ENCODE measurements at regions not wholly inside any gene's neighbourhood (a gene's known extent, or its start where the extent isn't known, plus 50 kb on each side); places are given as distances from the start of the nearest gene placed in this dataset.

DNA sequence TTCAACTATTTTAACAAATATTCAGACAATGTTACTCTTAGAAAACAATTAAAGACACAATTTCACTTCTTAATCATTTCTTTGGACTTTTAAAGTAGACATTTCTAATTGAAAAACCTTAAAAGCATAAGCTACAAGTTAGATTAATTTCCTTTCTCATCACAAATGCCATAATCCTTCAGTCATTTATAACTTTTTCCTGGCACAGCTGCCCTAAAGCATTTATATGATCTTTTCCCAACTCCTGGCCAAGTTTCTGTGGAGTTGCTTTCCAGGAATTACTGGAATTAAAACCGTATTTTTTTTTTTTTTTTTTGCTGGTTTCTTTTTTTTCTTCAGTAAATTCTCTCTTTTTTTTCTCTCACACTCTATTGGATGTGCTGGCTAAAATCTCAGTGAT lies 615.9 kb downstream of the TBC1D4 start:
- DNase-seq (no peak), ATAC-seq (no peak)
- intact Hi-C loops (cut with DNase I): no loop called here
- Histone ChIP-seq H3K36me3 (no peaks in the 10 kb centered on the region), H3K4me3 (no peak overlapping the region), H3K4me1 (no peaks in the 10 kb centered on the region), H3K9me3 (no peaks in the 10 kb centered on the region), H3K27me3 (ENCODE audit: low read depth) (no peaks in the 10 kb centered on the region), H3K27ac (no peak overlapping the region)
- TF ChIP-seq, protein P1, sequence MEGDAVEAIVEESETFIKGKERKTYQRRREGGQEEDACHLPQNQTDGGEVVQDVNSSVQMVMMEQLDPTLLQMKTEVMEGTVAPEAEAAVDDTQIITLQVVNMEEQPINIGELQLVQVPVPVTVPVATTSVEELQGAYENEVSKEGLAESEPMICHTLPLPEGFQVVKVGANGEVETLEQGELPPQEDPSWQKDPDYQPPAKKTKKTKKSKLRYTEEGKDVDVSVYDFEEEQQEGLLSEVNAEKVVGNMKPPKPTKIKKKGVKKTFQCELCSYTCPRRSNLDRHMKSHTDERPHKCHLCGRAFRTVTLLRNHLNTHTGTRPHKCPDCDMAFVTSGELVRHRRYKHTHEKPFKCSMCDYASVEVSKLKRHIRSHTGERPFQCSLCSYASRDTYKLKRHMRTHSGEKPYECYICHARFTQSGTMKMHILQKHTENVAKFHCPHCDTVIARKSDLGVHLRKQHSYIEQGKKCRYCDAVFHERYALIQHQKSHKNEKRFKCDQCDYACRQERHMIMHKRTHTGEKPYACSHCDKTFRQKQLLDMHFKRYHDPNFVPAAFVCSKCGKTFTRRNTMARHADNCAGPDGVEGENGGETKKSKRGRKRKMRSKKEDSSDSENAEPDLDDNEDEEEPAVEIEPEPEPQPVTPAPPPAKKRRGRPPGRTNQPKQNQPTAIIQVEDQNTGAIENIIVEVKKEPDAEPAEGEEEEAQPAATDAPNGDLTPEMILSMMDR (IDR thresholded peaks at IDR 0.05): no peak

DNA sequence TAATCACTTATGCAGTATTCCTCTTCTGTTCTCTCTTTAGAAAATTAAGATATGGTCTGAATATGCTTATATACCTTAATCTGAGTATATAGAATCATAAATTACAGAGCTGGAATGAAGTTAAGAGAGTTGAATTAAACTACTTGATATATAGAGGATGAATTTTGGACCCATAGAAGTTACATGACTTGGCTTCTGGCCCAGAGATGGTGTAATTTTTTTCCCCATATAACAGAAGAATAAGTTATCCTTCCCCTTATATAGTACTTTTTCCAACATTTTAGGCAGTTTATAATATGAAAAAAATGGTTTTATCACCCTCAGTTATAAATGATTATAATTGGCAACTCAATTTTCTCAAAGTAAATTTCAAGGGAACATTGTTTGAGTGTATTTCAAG lies 616.3 kb downstream of the TBC1D4 start:
- no peak for DNase-seq
- no peak for ATAC-seq
- H3K4me3 ChIP-seq: no peak overlapping the region
- intact Hi-C loops (cut with DNase I): no loop called here
- H3K27me3 ChIP-seq (ENCODE audit: low read depth): no peaks in the 10 kb centered on the region
- H3K27ac ChIP-seq: no peak overlapping the region
- no peaks in the 10 kb centered on the region for H3K36me3 ChIP-seq
- TF ChIP-seq, protein P1 (IDR thresholded peaks at IDR 0.05): no peak
- H3K9me3 ChIP-seq: no peaks in the 10 kb centered on the region
- no peaks in the 10 kb centered on the region for H3K4me1 ChIP-seq

DNA sequence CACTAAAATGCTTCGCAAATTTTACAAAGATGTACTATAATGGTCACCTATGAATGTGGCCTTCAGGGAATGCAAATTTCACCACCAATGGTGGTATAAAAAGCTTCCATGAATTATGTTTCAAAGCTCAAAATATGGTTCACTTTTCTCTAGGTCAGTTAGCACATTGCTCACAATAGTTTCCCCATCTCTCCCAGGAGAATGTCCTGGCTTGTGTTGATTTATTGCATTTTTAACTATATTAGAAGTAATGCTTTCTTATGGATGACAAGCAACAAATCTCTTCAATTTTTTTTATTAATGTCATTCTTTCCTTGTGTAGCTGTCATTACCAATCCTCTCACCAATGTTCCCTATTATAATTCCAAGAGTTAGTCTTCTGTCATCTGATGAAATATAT lies 621.2 kb downstream of the TBC1D4 start:
- no peak for DNase-seq
- Histone ChIP-seq H3K36me3 (no peaks in the 10 kb centered on the region), H3K27ac (no peak overlapping the region), H3K4me1 (no peaks in the 10 kb centered on the region), H3K4me3 (no peak overlapping the region), H3K9me3 (peaks cover 5% of the 10 kb centered on the region), H3K27me3 (ENCODE audit: low read depth) (no peaks in the 10 kb centered on the region)
- TF ChIP-seq, protein P1 (IDR thresholded peaks at IDR 0.05): no peak
- intact Hi-C loops (cut with DNase I): no loop called here
- no peak for ATAC-seq

DNA sequence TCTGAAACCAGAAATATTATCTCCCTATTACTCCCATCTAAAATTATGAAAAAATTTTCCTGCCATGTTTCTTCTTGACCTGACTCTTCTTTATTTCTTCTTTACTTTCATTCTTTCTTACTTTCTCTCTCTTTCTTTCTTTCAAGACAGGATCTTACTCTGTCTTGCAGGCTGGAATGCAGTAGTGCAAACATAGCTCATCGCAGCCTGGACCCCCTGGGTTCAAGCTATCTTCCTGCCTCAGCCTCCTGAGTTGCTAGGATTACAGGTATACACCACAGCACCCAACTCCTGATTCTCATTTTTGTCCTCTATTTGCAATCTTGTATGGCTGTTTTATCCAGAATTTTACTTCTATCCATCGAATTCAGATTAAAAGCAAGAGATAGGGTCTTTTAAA lies 631.1 kb downstream of the TBC1D4 start:
- H3K36me3 ChIP-seq: no peaks in the 10 kb centered on the region
- ATAC-seq (no peak), DNase-seq (no peak)
- H3K9me3 ChIP-seq: no peaks in the 10 kb centered on the region
- no peaks in the 10 kb centered on the region for H3K4me1 ChIP-seq
- TF ChIP-seq, protein P1 (IDR thresholded peaks at IDR 0.05): no peak
- no peak overlapping the region for H3K27ac ChIP-seq
- intact Hi-C loops (cut with DNase I): no loop called here
- no peaks in the 10 kb centered on the region for H3K27me3 ChIP-seq (ENCODE audit: low read depth)
- no peak overlapping the region for H3K4me3 ChIP-seq

DNA sequence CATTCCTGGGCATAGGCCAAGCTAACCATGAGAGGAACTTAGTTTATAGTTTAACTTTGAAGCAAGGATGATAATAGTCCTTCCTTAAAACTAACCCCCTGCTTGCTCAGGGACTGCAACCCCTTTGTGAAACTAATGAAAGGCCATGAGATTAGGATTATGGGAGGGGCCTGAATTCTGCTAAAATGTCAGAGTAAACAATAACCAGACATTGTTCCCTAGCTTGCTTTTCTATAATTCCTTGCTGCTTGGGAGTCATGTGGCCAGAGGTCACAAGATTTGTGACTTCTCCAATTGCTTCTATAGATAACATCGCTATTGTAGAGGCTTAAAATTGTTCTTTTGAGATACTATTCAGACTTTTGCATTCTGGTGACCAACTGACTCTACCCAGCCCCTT lies 634.0 kb downstream of the TBC1D4 start:
- no peaks in the 10 kb centered on the region for H3K27me3 ChIP-seq (ENCODE audit: low read depth)
- intact Hi-C loops (cut with DNase I): no loop called here
- H3K4me1 ChIP-seq: no peaks in the 10 kb centered on the region
- no peak overlapping the region for H3K27ac ChIP-seq
- H3K4me3 ChIP-seq: no peak overlapping the region
- DNase-seq (no peak), ATAC-seq (no peak)
- no peaks in the 10 kb centered on the region for H3K9me3 ChIP-seq
- no peaks in the 10 kb centered on the region for H3K36me3 ChIP-seq
- TF ChIP-seq, protein P1 (IDR thresholded peaks at IDR 0.05): no peak

DNA sequence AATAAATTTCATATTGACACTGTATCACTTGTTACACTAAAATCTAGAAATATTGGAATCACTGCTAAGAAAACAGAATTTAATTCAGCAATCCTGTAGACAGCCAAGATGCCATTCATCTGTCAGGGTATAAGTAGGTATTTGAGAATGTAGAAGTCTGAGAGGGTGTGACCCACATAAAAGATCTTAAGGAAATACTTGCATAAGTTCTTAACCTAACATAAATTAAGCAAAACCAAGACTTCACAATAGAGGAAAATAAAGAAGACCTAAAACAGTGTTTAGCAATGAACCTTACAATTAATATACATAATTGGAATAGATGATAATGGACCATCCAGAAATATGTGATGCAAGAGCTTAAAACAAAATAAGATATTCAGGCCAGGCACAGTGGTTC lies 636.2 kb downstream of the TBC1D4 start:
- Histone ChIP-seq H3K36me3 (no peaks in the 10 kb centered on the region), H3K27me3 (ENCODE audit: low read depth) (no peaks in the 10 kb centered on the region), H3K9me3 (no peaks in the 10 kb centered on the region), H3K4me3 (no peak overlapping the region), H3K4me1 (no peaks in the 10 kb centered on the region), H3K27ac (no peak overlapping the region)
- ATAC-seq (no peak), DNase-seq (no peak)
- intact Hi-C loops (cut with DNase I): no loop called here
- TF ChIP-seq, protein P1 (IDR thresholded peaks at IDR 0.05): no peak

Measured in lower lobe of right lung (tissue), 2 donors.